Left ventricle myocardium inferior (tissue), 1 donor: ENCODE measurements at regions not wholly inside any gene's neighbourhood (a gene's known extent, or its start where the extent isn't known, plus 50 kb on each side); places are given as distances from the start of the nearest gene placed in this dataset.
A peak's percentile ranks its signal among the peaks of the same experiment; 100 is the strongest.
"Not testable (repeated sequence)": the region's sequence is repeated elsewhere in the genome, so short reads cannot be mapped to it uniquely, and the experiment has no call there.

Experiments used
- DNase-seq: peaks from one replicate; pipeline ENCODE4 v3.0.0-alpha.2; 2020
- H3K27ac ChIP-seq: fragments of 200-600 bp; replicated peaks from 2 replicates; pipeline ENCODE4 v1.8.0; 2021
- H3K27me3 ChIP-seq: fragments of 200-600 bp; 2 replicates; pipeline ENCODE4 v1.8.0; 2021; ENCODE audit warnings: low read depth
- H3K36me3 ChIP-seq: fragments of 200-600 bp; 2 replicates; pipeline ENCODE4 v1.8.0; 2021
- H3K4me1 ChIP-seq: fragments of 200-600 bp; 2 replicates; pipeline ENCODE4 v1.8.0; 2021
- H3K4me3 ChIP-seq: fragments of 200-600 bp; 2 replicates; pipeline ENCODE4 v1.8.0; 2021; ENCODE audit warnings: mild to moderate bottlenecking, moderate library complexity
- H3K9me3 ChIP-seq: fragments of 200-600 bp; replicated peaks from 2 replicates; pipeline ENCODE4 v1.8.0; 2021
- intact Hi-C: fragments of 100-400 bp; cut with micrococcal nuclease; formaldehyde crosslinking; loops from one replicate; pipeline ENCODE4 v1.11.0; 2022
- TF ChIP-seq, protein P1 (sequence below): fragments of 200-600 bp; IDR thresholded peaks from 2 replicates; pipeline ENCODE4 v1.8.0; 2021; ENCODE audit warnings: antibody characterized with exemption, mild to moderate bottlenecking, borderline replicate concordance
- donor health status: DM: no; HTN: yes; CAD: no; lungs with severe emphysema.

DNA sequence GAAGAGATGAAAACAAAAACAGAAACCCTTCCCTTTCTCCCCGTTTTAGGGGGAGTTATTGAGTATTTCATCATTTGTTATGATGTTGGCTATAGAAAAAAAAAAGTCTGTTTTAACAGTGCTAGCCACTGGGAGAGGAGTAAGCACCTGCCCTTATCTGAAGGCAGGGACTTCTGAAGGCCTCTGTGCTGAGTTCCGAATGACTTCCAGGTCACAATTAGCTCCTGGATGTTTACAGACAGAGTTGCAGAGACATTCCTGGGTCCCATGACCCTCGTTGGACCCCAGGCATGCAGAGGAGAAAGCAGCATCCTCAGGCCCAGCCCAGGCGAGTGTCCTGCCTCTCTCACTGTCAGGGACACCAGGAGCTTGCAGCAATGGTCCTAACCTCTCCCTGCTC lies 328.5 kb downstream of the CACNA1B start:
- DNase-seq, H3K27me3 ChIP-seq, H3K27ac ChIP-seq, H3K4me1 ChIP-seq, intact Hi-C loops, H3K4me3 ChIP-seq, H3K9me3 ChIP-seq, H3K36me3 ChIP-seq: not testable (repeated sequence)

DNA sequence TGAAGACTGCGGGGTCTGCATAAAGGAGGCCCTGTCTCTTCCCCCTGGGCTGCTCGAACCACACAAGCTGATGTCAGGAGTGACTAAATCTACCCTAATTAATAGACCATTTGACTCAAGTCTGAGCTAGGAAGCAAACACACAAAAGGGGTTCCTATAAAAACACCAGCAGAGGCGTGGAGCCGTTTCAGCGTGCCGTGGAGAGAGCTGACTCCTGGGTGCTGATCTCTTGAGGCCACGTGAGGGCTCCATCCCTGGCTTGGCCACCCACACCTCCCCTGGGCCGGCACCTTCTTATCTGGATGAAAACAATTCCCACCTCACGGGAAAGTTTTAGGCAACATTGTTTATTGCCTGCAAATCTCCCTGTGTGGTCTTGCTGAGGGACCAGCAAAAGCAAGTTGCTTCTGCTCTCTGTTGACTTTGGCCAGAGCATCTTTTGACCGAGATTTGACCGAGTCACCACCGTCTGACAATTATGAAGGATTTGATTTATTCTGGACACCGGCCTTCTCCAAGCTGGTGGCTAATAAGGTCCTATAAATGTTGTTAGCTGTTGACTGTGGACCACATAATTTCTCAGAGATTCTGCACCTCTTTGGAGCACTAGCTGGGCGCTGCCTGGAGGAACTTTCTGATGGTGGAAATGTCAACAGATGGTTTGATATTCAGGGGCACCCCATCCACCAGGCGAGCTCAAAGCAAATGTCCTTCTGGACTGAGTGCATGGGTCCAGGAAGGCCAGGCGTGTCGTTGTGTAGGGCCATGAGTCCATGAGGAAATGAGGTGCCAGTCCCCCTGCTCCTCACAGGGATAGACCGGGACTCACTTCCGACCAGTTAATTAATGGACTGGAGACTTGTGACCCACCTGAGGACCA lies 330.0 kb downstream of the CACNA1B start:
- H3K4me3 ChIP-seq, intact Hi-C loops, H3K27me3 ChIP-seq, H3K36me3 ChIP-seq, DNase-seq, H3K4me1 ChIP-seq, H3K27ac ChIP-seq, H3K9me3 ChIP-seq: not testable (repeated sequence)

DNA sequence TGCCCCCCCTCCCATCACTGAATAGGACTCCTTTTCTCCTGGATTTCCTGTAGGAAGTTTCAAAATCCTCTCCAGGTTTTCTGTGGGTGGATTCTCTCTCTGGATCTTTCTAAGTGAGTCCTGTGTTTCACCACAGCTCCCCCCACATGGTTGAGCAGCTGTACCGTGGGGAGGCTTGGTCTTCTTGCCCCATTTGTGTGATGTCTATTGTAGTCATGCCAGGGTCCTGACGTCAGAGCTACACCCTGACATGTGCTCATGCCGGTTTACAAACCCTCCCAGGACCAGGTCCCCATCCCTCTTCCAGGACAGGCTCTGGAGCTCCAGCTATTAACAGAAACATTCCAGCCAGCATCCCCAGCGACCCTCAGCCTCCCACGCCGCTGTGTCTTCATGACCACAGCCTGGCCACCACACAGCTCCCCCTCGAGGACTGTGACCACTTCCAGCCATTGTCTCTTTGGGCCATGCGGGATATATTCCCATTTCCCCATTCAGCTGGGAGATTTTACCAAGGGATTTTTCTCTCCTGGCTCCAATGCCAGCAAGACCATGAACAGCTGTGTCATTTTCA lies 331.6 kb downstream of the CACNA1B start:
- DNase-seq, H3K27me3 ChIP-seq, H3K4me3 ChIP-seq, H3K27ac ChIP-seq, intact Hi-C loops, H3K4me1 ChIP-seq, H3K9me3 ChIP-seq, H3K36me3 ChIP-seq: not testable (repeated sequence)

DNA sequence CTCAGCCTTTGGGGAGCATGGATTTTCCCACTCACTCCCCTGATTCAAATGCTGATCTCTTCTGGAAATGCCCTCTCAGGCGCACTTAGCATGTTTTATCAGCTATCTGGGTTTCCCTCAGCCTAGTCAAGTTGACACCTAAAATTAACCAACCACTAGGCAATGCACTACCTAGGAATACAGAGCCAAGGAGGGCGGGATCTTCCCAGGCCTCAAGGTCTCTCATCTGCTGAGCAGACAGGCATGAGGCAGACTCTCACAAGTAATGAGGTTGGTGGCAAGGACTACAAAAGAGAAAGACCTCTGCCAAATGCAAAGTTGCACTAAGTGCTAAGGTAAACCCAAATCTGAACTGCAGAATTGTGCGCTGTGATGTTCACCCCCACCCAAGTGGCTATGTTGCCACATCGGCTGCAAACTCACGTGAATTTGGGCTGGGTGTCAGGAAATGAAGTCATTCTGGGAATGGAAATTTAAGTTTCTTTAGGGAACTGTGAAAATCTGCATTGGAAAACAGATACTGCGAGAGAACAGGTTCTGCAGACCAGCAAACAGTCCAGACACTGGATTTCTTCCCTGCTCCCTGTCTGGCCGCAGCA lies 332.9 kb downstream of the CACNA1B start:
- intact Hi-C loops, DNase-seq, H3K27me3 ChIP-seq, H3K4me3 ChIP-seq, H3K36me3 ChIP-seq, H3K4me1 ChIP-seq, H3K27ac ChIP-seq, H3K9me3 ChIP-seq: not testable (repeated sequence)

DNA sequence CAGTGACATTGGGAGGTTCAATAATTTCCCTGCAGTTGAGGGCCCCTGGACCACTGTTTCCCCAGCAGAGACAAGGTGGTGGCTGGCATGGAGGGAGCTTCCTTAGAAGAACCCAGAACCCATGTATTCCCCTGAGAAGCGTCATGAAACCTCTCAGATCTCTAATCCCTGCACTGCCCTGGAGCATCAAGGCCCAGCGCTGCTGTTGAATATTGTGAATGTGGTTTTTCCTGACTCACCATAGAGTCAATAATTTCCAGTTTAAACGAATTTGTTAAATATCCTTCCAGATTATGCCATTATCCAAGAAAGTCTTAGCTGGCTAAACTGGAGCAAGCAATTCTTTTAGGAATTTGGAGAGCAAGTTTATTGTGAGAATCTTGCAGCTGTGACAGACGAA lies 333.5 kb downstream of the CACNA1B start:
- intact Hi-C loops, H3K36me3 ChIP-seq, H3K27ac ChIP-seq, H3K27me3 ChIP-seq, H3K4me1 ChIP-seq, H3K9me3 ChIP-seq, DNase-seq, H3K4me3 ChIP-seq: not testable (repeated sequence)

DNA sequence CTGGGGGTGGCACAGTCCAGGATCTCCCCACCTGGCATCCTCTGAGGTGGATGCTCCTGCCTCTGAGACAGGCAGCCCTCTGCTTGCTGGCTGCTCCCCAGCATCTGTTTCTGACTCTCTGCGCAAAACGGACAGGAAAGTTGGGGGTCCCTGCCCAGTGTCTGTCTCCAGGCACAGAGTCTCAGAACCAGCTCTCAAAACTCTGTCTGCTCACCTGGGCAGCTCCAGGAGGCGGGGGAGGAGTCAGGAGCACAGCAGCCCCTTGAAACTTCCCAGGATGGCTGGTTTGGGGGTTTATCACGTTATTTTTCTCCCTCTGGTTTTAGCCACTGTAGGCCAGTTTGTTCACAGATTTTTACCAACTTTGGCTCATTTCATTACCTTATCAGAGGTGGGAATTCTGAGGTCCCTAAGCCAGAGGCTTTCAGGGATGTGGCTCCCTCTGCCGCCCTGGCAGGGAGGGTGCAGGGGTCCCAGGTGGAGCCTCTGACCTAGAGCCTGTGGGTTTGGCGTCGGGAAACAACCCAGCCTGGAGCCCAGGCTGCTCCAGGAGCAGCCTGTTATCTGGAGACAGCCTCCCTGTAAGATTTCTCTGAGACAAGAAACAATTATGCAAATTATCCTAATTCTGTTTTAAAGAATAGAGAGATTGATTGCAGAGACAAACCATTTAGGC lies 334.1 kb downstream of the CACNA1B start:
- H3K9me3 ChIP-seq, H3K27ac ChIP-seq, H3K27me3 ChIP-seq, intact Hi-C loops, DNase-seq, H3K36me3 ChIP-seq, H3K4me1 ChIP-seq, H3K4me3 ChIP-seq: not testable (repeated sequence)
- TF ChIP-seq, protein P1, sequence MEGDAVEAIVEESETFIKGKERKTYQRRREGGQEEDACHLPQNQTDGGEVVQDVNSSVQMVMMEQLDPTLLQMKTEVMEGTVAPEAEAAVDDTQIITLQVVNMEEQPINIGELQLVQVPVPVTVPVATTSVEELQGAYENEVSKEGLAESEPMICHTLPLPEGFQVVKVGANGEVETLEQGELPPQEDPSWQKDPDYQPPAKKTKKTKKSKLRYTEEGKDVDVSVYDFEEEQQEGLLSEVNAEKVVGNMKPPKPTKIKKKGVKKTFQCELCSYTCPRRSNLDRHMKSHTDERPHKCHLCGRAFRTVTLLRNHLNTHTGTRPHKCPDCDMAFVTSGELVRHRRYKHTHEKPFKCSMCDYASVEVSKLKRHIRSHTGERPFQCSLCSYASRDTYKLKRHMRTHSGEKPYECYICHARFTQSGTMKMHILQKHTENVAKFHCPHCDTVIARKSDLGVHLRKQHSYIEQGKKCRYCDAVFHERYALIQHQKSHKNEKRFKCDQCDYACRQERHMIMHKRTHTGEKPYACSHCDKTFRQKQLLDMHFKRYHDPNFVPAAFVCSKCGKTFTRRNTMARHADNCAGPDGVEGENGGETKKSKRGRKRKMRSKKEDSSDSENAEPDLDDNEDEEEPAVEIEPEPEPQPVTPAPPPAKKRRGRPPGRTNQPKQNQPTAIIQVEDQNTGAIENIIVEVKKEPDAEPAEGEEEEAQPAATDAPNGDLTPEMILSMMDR, result peak; percentile 39

DNA sequence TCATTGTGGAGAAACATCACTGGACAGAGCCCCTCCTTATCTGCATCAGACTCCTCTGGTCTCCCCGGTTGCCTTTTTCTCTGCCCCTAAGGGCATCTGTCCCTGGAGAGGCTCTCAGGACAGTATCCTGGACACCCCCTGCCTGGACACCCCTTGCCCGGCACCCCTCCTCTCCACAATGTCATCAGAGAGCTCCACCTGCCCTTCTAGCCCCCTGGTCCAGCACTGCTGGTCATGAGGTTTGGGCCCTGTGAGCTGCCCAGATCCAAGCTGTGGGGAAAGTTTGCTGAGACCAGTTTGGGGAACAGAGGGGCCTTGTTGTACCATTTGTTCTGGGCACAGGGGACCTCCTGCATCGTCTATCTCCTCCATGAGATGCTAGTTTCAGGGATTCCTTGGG lies 335.2 kb downstream of the CACNA1B start:
- H3K9me3 ChIP-seq, H3K4me3 ChIP-seq, H3K27ac ChIP-seq, DNase-seq, H3K4me1 ChIP-seq, H3K27me3 ChIP-seq, intact Hi-C loops, H3K36me3 ChIP-seq: not testable (repeated sequence)

DNA sequence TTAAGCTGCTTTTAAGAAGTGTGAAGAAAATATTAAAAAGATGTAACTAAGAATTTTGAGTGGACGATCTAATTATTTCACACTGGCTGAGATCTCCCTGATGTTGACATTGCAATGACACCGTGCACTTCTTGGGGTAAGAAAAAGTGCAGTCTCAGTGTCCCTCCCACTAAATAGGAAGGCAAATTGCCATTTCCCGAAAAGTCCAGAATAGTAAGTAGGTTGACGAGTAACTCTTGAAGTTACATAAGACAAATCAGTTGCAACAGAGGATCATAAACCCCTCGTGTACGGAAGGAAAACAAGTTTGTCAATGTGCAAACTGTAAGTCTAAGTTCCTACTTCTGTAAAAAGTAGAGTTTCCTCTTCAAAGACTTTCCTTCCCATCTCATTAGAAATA lies 336.2 kb downstream of the CACNA1B start:
- H3K9me3 ChIP-seq, H3K36me3 ChIP-seq, H3K4me3 ChIP-seq, H3K27me3 ChIP-seq, H3K4me1 ChIP-seq, intact Hi-C loops, H3K27ac ChIP-seq, DNase-seq: not testable (repeated sequence)

DNA sequence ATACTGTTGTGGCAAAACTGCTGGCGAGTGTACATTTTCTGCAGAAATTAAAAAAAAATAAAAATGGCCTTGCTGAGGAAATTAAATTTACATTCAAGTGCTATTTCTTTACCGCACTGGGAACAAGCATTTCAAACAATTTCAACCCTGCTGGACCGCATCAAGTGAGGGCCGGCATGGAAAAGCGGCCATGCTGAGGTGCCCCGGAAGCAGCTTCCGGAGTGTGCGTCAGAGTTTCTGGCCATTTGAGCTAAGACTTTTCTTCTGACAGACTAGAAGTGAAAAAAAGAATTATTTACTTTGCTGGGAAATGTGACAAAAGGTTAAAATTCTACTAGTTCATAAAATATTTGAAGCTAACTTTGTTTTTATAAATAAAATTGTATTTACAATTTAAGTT lies 337.0 kb downstream of the CACNA1B start:
- H3K27me3 ChIP-seq, H3K4me1 ChIP-seq, intact Hi-C loops, DNase-seq, H3K27ac ChIP-seq, H3K36me3 ChIP-seq, H3K4me3 ChIP-seq, H3K9me3 ChIP-seq: not testable (repeated sequence)

DNA sequence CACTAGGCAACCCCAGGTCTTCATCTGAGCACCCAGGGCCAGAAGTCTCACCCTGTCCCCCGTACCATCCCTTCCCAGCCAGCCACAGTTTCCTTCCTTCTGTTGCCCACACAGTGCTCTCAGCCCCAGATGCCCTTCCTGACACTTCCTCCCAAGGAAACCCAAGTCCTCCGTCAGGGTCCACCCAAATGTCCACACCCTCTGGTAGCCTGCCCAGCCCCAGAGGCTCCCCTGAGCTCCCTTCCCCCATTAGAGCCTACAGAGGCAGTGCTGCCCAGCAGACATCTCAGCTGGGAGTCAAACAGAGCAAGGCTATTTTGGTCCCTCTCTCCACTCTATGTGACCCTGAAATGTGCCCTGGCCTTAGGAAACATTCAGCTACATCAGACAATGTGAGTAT lies 338.0 kb downstream of the CACNA1B start:
- H3K4me1 ChIP-seq, H3K36me3 ChIP-seq, H3K9me3 ChIP-seq, H3K4me3 ChIP-seq, DNase-seq, H3K27me3 ChIP-seq, H3K27ac ChIP-seq, intact Hi-C loops: not testable (repeated sequence)

DNA sequence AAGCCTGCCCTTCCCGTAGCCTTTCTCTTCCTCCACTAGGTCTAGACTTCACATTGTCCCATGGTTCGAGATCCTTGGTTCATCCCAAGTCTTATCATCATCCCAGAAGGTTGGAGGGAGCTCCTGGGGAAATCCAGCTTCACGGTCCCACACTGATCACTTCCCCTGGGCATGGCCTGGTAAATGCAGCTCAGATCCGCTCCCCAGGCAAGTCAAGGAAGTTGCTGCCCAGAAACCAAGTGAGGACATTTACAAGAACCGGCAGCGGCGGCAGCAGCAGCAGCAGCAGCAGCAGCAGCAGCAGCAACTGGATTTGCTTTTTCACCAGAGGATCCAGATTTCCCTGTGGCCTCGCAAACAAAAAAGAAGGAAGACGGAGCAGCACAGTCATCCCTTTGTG lies 339.2 kb downstream of the CACNA1B start:
- H3K4me1 ChIP-seq, DNase-seq, H3K27ac ChIP-seq, H3K27me3 ChIP-seq, H3K4me3 ChIP-seq, H3K9me3 ChIP-seq, H3K36me3 ChIP-seq, intact Hi-C loops: not testable (repeated sequence)

DNA sequence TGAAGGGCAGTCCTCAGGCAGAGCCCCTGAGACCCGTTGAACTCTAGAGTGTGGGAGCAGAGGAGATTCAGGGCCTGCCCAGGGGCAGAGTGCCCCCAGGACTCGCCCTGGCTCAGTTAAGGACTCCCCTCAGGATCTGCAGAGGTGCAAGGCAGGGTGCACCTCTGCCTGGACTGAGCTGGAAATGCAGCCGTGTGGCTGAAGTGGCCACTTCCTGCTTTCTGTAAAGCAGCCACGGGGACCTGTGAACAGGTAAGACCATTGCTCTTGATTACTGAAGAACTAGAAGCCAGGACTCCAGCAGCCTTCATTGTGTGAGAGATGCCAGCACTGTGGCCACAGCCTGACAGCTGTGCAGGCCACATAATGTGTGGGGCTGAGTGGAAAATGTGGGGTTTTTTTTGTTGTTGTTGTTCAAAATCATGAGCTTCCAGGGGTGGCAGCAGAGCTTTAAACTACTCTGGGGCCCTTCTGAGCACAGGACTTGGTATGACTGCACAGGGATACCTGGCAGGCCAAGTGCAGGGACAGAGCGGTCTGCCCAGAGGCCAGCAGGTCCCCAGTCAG lies 339.8 kb downstream of the CACNA1B start:
- DNase-seq, H3K36me3 ChIP-seq, H3K27ac ChIP-seq, H3K4me3 ChIP-seq, H3K9me3 ChIP-seq, H3K4me1 ChIP-seq, intact Hi-C loops, H3K27me3 ChIP-seq: not testable (repeated sequence)
